Hepatocyte (in vitro differentiated cells): ENCODE measurements at regions not wholly inside any gene's neighbourhood (a gene's known extent, or its start where the extent isn't known, plus 50 kb on each side); places are given as distances from the start of the nearest gene placed in this dataset.
"Not testable (repeated sequence)": the region's sequence is repeated elsewhere in the genome, so short reads cannot be mapped to it uniquely, and the experiment has no call there.

Experiments used
- DNase-seq: peaks from one replicate; pipeline ENCODE4 v3.0.0-alpha.2; 2016; ENCODE audit warnings: low spot score
- H2AFZ ChIP-seq: fragments of 200-600 bp; sonication (generic); 2 replicates; pipeline ENCODE4 v1.6.0; 2016; ENCODE audit warnings: antibody characterized with exemption, mild to moderate bottlenecking
- H3K27ac ChIP-seq: fragments of 200-600 bp; sonication (generic); 2 replicates; pipeline ENCODE4 v1.5.1; 2016; ENCODE audit warnings: mild to moderate bottlenecking
- H3K27me3 ChIP-seq: fragments of 200-600 bp; sonication (generic); 2 replicates; pipeline ENCODE4 v1.6.1; 2016
- H3K36me3 ChIP-seq: fragments of 200-600 bp; sonication (generic); replicated peaks from 2 replicates; pipeline ENCODE4 v1.5.1; 2016; ENCODE audit warnings: low read depth; ENCODE audit not compliant: insufficient read depth
- H3K4me1 ChIP-seq: fragments of 200-600 bp; sonication (generic); 2 replicates; pipeline ENCODE4 v1.5.1; 2016; ENCODE audit warnings: mild to moderate bottlenecking, moderate library complexity; ENCODE audit not compliant: insufficient read depth
- H3K4me2 ChIP-seq: fragments of 200-600 bp; sonication (generic); 2 replicates; pipeline ENCODE4 v1.6.0; 2016
- H3K4me3 ChIP-seq: fragments of 200-600 bp; sonication (generic); 2 replicates; pipeline ENCODE4 v1.5.1; 2016; ENCODE audit warnings: mild to moderate bottlenecking
- H3K79me2 ChIP-seq: fragments of 200-600 bp; sonication (generic); 2 replicates; pipeline ENCODE4 v1.6.0; 2017; ENCODE audit warnings: mild to moderate bottlenecking
- H3K9me2 ChIP-seq: fragments of 200-600 bp; sonication (generic); replicated peaks from 2 replicates; pipeline ENCODE4 v1.6.0; 2017; ENCODE audit warnings: mild to moderate bottlenecking; ENCODE audit not compliant: insufficient read depth
- H3K9me3 ChIP-seq: fragments of 200-600 bp; sonication (generic); 2 replicates; pipeline ENCODE4 v1.5.1; 2016; ENCODE audit warnings: low read depth, mild to moderate bottlenecking
- H4K20me1 ChIP-seq: fragments of 200-600 bp; sonication (generic); 2 replicates; pipeline ENCODE4 v1.6.0; 2016; ENCODE audit warnings: mild to moderate bottlenecking; ENCODE audit not compliant: insufficient read depth, poor library complexity, severe bottlenecking
- EZH2 ChIP-seq: fragments of 200-600 bp; sonication (generic); IDR thresholded peaks from 2 replicates; pipeline ENCODE4 v1.6.1; 2016; ENCODE audit warnings: antibody characterized with exemption, mild to moderate bottlenecking, borderline replicate concordance
- EZH2phosphoT487 ChIP-seq: fragments of 200-600 bp; sonication (generic); IDR thresholded peaks from one replicate; pipeline ENCODE4 v1.6.1; 2018; ENCODE audit warnings: antibody characterized with exemption, mild to moderate bottlenecking, low read depth, moderate library complexity; ENCODE audit not compliant: unreplicated experiment, severe bottlenecking
- WGBS: methylation state at CpG from one replicate; pipeline ENCODE4 v1.1.6; 2016; ENCODE audit warnings: low lambda C conversion rate; ENCODE audit errors: missing lambda C conversion rate; 5-methylcytosine and 5-hydroxymethylcytosine counted together
- TF ChIP-seq, protein P1 (sequence below): fragments of 200-600 bp; sonication (generic); IDR thresholded peaks from 2 replicates; pipeline ENCODE4 v1.5.1; 2016; ENCODE audit warnings: antibody characterized with exemption, mild to moderate bottlenecking; ENCODE audit not compliant: poor library complexity

DNA sequence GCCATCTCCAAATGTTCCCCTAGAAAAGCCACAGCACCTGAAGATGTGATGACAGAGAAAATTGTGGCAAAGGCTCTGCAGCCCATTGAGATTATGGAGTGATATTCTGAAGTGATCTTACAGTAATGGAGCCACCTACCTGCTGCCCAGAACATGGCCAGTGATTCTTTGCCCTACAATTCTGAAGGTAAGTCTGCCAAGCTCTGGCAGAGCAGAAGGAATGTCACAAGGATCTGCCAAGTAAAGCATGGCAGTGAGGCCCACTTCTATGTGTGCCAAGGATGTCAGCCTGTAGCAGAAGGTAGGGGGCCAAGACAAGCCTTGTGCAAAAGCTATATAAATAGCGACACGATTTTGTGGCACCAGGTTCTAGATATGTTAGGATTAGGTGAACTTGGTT lies 155.1 kb downstream of the RND3 start:
- Histone ChIP-seq H3K79me2 (no peaks in the 10 kb centered on the region), H3K9me2 (no peaks in the 10 kb centered on the region), H3K4me3 (no peak overlapping the region), H3K36me3 (no peaks in the 10 kb centered on the region), H3K9me3 (no peaks in the 10 kb centered on the region), H3K27ac (no peak overlapping the region), H3K27me3 (no peaks in the 10 kb centered on the region), H3K4me1 (peaks cover 10% of the 10 kb centered on the region), H2AFZ (no peak overlapping the region), H4K20me1 (no peaks in the 10 kb centered on the region), H3K4me2 (no peak overlapping the region)
- 99% methylated on average over 2 of the region's 2 CpGs for WGBS
- no peak for DNase-seq
- TF ChIP-seq, protein P1, sequence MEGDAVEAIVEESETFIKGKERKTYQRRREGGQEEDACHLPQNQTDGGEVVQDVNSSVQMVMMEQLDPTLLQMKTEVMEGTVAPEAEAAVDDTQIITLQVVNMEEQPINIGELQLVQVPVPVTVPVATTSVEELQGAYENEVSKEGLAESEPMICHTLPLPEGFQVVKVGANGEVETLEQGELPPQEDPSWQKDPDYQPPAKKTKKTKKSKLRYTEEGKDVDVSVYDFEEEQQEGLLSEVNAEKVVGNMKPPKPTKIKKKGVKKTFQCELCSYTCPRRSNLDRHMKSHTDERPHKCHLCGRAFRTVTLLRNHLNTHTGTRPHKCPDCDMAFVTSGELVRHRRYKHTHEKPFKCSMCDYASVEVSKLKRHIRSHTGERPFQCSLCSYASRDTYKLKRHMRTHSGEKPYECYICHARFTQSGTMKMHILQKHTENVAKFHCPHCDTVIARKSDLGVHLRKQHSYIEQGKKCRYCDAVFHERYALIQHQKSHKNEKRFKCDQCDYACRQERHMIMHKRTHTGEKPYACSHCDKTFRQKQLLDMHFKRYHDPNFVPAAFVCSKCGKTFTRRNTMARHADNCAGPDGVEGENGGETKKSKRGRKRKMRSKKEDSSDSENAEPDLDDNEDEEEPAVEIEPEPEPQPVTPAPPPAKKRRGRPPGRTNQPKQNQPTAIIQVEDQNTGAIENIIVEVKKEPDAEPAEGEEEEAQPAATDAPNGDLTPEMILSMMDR: no peak
- TF ChIP-seq EZH2phosphoT487: no peak
- TF ChIP-seq EZH2: no peak

DNA sequence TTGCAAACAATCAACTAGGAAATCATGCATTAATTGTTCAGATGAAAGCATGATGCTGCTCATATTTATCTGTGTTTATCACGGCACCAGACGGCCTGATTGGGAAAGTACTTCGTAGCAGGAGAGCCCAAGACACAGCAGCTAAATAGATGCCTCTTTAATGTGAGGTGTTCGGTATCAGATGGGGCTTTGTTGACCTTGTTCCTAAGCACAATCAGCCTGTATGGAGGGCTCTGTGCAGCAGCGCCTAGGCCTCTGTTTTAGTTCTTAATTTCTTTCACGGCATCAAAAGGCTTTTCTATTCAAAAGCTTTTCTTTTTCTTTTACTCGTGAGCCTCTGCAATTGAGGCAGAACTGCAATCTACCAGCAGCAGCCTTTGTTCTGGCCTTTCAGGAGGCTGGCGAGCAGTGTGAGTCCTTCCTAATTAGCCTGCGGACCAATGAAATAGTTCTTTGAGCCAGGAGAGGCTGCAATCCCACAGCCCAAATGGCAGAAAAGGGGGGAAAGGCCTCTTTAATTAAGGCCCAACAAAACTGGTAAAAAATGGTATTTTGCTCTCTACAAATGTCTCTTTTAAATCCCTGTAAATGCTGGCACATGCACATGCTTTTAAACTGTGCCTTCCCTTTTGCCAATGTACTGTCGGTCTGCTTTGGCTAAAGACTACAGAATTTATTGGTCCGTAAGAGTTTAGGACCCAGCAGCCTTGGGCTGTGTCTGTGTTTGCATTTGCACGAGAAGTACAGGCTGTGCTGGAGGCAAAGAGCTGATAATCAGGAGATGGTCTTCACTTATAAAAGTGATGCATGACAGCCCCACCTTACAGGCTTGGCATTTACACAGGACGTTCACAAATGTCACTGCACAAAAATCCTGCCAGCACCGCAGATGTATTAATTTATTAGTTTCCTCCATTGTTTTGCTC lies 159.6 kb downstream of the RND3 start:
- Histone ChIP-seq H4K20me1 (no peaks in the 10 kb centered on the region), H3K27ac (no peak overlapping the region), H3K36me3 (no peaks in the 10 kb centered on the region), H3K9me2 (no peaks in the 10 kb centered on the region), H3K9me3 (no peaks in the 10 kb centered on the region), H3K4me1 (peaks cover 10% of the 10 kb centered on the region), H3K79me2 (no peaks in the 10 kb centered on the region), H2AFZ (no peak overlapping the region), H3K4me3 (no peak overlapping the region), H3K4me2 (no peak overlapping the region), H3K27me3 (no peaks in the 10 kb centered on the region)
- WGBS: 59% methylated on average over 14 of the region's 14 CpGs
- TF ChIP-seq EZH2: no peak
- TF ChIP-seq, protein P1: no peak
- no peak for TF ChIP-seq EZH2phosphoT487
- DNase-seq: no peak

DNA sequence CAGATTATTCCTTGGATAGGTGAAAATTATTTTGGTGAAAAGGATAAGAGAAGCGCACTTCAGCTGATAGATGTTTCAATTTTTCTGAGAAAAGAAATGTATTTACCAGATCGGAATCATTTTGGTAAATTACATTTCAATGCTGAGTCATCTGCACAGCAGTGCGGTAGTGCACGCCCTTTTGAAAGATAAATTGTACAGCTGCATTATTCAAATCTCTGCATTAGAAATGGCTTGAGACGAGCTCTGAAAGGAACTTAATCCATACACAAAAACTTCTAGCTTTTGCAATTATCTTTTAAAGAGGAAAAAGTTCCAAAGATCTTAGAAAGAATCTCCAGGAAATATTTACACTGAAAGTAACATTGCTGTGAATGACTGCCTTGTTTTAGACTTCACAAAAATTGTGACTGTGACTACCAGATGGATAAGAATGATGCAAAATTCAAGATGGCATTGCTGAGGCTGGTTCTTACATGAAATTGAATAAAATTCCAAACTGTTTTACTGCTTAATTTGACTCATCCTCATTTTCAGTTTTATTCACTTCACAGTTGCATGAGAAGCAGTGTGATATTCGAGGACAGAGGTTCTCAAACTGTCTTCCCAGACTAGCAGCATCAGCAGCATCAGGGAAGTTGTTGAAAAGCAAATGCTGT lies 161.7 kb downstream of the RND3 start:
- Histone ChIP-seq H3K4me1 (peaks cover 10% of the 10 kb centered on the region), H3K27ac (no peak overlapping the region), H3K9me2 (no peaks in the 10 kb centered on the region), H3K79me2 (no peaks in the 10 kb centered on the region), H3K27me3 (no peaks in the 10 kb centered on the region), H3K36me3 (no peaks in the 10 kb centered on the region), H3K4me2 (no peak overlapping the region), H4K20me1 (no peaks in the 10 kb centered on the region), H3K9me3 (no peaks in the 10 kb centered on the region), H3K4me3 (no peak overlapping the region), H2AFZ (no peak overlapping the region)
- TF ChIP-seq, protein P1: no peak
- TF ChIP-seq EZH2: no peak
- no peak for TF ChIP-seq EZH2phosphoT487
- no peak for DNase-seq
- WGBS: 82% methylated on average over 6 of the region's 6 CpGs

DNA sequence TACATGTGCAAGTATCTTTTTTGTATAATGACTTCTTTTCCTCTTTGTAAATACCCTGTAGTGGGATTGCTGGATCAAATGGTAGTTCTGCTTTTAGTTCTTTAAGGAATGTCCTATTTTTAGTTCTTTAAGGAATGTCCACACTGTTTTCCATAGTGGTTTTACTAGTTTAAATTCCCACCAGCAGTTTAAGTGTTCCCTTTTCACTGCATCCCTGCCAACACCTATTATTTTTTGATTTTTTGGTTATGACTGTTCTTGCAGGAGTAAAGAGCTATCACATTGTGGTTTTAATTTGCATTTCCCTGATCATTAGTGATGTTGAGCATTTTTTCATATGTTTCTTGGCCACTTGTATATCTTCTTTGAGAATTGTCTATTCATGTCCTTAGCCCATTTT lies 164.4 kb downstream of the RND3 start:
- H4K20me1 ChIP-seq, H3K4me1 ChIP-seq, H3K4me3 ChIP-seq, H3K27ac ChIP-seq, H3K36me3 ChIP-seq, DNase-seq, H3K4me2 ChIP-seq, H3K9me2 ChIP-seq, H3K79me2 ChIP-seq, H3K9me3 ChIP-seq, H3K27me3 ChIP-seq, H2AFZ ChIP-seq: not testable (repeated sequence)
